HPDE6-E6E7 (cell line): ENCODE measurements at regions not wholly inside any gene's neighbourhood (a gene's known extent, or its start where the extent isn't known, plus 50 kb on each side); places are given as distances from the start of the nearest gene placed in this dataset.
"Not testable (repeated sequence)": the region's sequence is repeated elsewhere in the genome, so short reads cannot be mapped to it uniquely, and the experiment has no call there.

Source experiments
- DNase-seq: peaks from one replicate; pipeline ENCODE4 v3.0.0; 2011; ENCODE audit warnings: missing footprints; ENCODE audit errors: extremely low spot score

GRCh38 chr2:63695583-63695982 is 106.8 kb downstream of the MDH1 start:
- no peak for DNase-seq

GRCh38 chr2:63696496-63696895 is 107.7 kb downstream of the MDH1 start:
- no peak for DNase-seq

- DNase-seq, result no peak
These were observed 108.4 kb downstream of the MDH1 start for GRCh38 chr2:63697160-63697559.

DNA sequence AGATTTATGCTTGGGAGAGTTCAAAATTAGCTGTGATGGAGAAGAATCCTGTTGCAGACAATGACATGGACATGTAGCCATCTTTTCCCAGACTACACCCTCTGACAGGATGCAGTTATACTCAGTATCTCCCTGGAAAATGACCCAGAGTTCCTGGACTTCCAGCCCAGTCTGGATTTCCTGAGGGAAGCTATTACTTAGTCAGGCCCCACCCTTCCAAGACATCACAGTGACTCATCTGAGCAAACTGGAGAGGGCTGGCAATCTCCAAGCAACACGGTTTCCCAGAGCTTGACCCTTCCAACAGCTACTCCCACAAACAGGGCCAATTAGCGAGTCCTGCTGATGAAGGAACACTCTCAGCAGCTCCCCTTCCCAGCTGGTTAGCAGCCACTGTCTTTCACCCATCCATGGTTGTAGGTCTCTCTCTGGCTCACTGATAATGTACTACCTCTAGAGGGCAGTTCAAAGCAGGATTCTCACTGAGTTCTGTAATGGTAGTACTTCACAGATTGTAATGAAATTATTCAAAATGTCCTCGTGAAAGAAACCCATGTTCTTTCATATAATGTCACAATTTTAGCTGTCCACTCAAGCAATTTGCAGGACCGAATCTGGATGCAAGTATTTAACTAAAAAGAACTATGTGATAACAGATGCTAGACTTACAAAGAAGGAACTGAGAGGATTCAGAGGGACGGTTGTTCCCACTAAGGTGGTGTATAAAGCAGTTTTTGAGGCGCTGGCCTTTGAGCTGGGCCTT is 110.2 kb downstream of the MDH1 start:
- DNase-seq, result peak; percentile 73

DNA sequence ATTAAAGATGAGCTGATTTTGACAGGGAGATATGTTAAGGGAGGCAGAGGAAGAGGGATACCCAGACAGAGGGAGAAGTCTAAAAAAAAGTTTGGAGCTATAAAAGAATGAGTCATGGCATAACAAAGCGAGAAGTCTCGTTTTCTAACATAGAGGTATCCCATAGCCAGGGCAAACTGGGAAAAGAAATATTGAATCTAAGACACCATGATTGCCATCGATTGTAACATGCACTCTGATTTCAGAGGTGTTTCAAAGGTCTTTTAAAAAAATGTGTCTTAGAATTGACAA is 110.7 kb downstream of the MDH1 start:
- no peak for DNase-seq

GRCh38 chr2:63700271-63700670 is 111.5 kb downstream of the MDH1 start:
- DNase-seq, result no peak

DNA sequence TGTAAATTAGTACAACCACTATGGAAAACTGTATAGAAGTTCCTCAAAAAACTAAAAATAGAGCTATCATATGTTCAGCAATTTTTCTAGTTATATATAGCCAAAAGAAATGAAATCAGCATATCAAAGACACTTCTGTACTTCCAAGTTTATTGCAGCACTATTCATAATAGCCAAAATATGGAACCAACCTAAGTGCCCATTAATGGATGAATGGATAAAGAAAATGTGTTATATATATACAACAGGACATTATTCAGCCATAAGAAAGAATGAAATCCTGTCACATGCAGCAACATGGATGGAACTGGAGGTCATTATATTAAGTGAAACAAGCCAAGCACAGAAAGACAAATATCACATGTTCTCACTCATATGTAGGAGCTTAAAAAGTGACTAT is 112.6 kb downstream of the MDH1 start:
- no peak for DNase-seq

DNA sequence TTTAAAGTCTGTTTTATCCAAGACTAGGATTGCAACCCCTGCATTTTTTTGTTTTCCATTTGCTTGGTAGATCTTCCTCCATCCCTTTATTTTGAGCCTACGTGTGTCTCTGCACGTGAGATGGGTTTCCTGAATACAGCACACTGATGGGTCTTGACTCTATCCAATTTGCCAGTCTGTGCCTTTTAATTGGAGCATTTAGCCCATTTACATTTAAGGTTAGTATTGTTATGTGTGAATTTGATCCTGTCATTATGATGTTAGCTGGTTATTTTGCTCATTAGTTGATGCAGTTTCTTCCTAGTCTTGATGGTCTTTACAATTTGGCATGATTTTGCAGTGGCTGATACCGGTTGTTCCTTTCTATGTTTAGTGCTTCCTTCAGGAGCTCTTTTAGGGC is 117.3 kb downstream of the MDH1 start:
- not testable (repeated sequence) for DNase-seq

GRCh38 chr2:63710732-63711131 is 122.0 kb downstream of the MDH1 start:
- no peak for DNase-seq

GRCh38 chr2:63712748-63713147 is 124.0 kb downstream of the MDH1 start:
- no peak for DNase-seq

DNA sequence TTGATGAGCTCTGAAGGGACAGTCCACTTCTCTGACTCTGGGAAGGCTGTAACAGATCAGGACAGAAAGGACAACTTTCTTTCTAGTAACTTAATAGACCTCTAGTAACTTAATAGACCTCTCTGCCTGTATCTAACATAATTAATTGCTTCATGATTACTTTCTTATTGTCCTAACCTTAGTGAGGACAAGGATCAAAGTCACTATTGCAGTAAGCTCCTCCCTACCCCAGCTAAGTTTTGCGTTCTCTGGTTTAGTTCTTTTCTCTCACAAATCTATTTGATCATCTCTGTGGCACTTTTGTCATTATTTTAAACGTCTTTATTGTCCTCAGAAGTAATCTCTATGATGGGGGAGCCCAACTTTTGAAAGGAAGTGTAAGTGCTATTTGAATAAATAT is 125.5 kb upstream of the UGP2 start:
- no peak for DNase-seq

DNA sequence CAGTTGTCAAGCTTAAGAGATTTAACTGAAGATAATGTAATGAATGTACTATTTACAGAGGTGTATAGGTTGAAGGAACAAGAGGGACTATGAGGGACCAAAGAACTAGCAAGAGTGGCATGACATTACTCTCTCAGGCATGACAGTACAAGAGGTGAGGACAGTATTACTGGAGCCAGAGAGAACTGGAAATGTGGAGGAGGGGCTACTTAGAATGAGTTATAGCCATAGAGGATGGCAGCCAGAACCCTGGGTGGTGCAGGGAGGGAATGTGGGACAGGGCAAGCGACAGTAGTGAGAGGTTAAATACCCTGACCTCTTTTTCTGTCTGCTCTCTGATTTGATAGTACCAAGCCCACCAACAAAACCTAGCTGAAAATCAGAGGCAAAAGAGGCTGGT is 122.6 kb upstream of the UGP2 start:
- no peak for DNase-seq

- no peak for DNase-seq
These were observed 120.6 kb upstream of the UGP2 start for GRCh38 chr2:63721082-63721424.

DNA sequence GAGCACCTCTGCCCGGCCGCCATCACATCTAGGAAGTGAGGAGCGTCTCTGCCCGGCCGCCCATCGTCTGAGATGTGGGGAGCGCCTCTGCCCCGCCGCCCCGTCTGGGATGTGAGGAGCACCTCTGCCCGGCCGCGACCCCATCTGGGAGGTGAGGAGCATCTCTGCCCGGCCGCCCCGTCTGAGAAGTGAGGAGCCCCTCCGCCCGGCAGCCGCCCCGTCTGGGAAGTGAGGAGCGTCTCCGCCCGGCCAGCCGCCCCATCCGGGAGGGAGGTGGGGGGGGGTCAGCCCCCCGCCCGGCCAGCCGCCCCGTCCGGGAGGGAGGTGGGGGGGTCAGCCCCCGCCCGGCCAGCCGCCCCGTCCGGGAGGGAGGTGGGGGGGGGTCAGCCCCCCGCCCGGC is 119.4 kb upstream of the UGP2 start:
- not testable (repeated sequence) for DNase-seq

DNA sequence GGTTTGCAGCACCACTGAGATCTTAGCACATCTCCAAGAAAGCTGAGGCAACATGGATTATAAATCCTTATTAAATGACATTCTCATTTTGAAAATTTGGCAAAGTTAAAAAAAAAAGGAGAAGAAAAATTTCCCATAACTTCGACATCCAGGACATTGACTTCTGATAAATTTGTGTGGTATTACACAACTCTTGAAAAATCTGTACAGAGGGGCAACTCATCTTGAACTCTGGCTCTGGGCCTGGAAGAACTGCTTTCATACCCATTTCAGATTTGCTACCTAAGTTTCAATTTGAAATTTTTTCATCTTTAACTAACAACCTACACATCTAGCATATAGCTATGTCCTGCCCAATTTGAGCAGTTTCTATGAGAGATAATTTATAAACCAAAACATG is 118.0 kb upstream of the UGP2 start:
- no peak for DNase-seq

DNA sequence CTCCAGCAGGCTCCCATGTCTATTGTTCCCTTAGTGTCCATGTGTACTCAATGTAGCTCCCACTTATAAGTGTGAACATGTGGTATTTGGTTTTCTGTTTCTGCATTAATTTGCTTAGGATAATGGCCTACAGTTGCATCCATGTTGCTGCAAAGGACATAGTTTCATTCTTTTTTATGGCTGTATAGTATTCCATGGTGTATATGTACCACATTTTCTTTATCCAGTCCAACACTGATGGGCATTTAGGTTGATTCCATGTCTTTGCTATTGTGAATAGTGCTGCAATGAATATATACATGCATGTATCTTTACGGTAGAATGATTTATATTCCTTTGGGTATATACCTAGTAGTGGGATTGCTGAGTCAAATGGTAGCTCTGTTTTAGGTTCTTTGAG is 116.5 kb upstream of the UGP2 start:
- DNase-seq, result not testable (repeated sequence)

- DNase-seq, result no peak
These were observed 112.3 kb upstream of the UGP2 start for GRCh38 chr2:63729362-63729761.

DNA sequence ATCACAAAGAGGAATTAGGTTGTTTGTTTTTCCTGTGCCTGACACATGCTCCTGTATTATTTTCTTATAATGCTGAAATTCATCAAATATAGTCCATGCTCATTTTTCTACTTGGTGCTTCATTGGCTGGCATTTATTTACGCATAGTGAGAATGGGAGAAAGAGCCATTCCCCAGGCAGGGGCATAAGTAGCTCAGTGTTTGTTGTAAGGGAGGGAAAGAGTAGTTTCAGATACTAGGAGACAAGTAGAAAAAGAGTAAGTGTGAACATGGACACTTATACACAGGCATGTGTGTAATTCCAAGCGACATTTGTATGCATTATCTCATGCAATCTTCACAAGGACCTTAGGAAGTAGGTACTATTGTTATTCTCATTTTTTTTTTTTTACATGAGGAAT is 111.9 kb upstream of the UGP2 start:
- DNase-seq, result no peak

- no peak for DNase-seq
These were observed 107.2 kb upstream of the UGP2 start for GRCh38 chr2:63734510-63734909.

DNA sequence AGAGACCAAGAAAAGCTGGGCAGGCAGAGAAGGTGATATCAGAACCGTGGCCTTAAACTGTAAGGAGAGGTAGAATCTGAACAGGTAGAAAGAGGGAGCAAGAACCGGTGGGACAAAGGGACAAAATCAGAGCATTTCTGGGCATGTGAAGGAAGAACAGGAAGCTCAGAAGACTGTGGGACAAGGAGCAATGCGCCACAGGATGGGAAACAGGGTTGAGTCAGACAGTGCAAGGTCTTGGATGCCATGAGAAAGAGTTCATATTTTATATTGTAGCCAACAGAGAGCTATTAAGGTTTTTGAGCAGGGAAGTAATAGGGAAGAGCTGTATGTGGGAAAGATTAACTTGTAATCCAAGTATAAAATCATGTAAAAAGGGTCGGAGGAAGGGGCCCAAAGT is 106.4 kb upstream of the UGP2 start:
- no peak for DNase-seq

DNA sequence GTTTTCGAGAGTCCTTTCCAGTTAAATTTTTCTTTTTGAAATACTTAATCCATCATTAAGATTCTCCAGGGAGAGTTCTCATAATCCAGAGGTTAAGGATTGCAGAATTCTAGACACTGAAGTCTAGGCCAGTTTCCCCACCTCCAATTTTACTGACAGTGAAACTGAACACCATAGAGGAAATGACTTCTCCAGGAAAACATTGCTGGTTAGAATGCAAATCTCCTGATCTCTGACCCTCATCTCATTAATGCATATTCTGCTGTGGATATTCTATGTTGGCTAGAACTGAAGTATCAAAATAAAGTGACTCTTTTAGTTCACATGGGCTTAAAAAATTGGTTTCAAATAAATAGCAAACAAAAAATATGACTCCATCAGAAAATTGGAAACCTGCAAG is 105.8 kb upstream of the UGP2 start:
- DNase-seq, result no peak

GRCh38 chr2:63736354-63736753 is 105.3 kb upstream of the UGP2 start:
- DNase-seq, result no peak

- DNase-seq, result peak; percentile 23
These were observed 104.5 kb upstream of the UGP2 start for GRCh38 chr2:63737081-63737751.

DNA sequence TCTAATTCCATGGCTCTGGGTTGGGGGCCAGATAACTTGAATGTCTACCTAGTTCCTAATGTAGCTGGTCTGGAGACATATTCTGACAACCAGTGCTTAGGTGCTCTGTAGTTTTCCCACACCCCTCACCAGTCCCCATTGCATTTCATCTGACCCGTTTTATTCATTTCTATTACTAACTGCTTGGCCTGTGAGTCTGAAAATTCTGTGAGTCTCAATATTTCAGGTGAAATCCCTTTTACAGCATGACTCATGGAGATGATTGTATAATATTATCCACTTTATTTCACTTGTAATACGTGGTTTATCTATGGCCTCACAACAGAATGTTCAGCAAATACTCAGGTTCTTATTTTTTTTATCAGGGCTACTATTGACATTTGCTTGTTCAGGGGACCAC is 103.7 kb upstream of the UGP2 start:
- peak; percentile 15 for DNase-seq
